HG03575 (cell line): ENCODE measurements at regions not wholly inside any gene's neighbourhood (a gene's known extent, or its start where the extent isn't known, plus 50 kb on each side); places are given as distances from the start of the nearest gene placed in this dataset.

Experiments used
- ATAC-seq: cut with Tn5 transposase; IDR thresholded peaks from one replicate; pipeline ENCODE4 v1.9.1; 2021; ENCODE audit not compliant: unreplicated experiment, insufficient number of reproducible peaks, low FRiP score; ENCODE audit errors: extremely low read depth

DNA sequence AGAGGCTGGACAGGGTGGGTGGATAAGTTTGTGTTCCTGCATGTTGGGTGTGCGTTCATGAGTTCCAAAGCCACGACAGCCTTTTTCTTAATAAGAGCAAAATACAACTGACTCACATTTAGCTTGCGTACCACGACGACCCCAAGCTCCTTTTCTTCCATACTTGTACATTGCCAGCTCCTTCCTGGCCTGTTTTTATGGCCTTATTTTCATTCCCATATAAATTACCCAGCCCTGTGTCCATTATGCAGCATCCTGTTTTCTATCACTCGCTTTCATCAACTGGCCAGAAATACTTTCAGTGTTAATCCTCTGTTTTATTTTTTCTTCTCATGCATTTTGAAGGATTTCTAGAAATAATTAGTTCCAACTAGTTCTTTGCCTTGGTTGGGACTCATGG, 499.1 kb downstream of the FOXO1 start:
- no peak for ATAC-seq

- no peak for ATAC-seq
Observed at GRCh38 chr13:40168425-40169166, 497.8 kb downstream of the FOXO1 start.

DNA sequence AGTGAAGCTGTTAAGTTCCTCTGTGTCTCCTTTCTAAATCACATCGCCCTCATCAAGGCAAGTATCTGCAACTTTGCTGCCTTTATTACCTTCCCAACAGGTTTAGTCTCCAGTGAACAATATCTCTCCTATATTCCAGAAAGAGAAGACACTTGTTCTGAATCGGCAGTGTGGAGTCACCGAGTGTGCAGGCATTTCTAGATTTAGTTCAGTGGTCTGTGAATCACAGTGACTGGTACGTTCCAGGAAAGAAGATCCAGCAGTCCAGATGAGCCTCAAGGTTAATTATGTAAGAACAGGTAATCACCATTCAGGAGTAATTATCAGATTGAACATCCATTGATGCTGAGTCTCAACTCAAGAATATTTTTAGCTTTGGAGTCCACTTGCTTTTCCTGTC, 497.0 kb downstream of the FOXO1 start:
- no peak for ATAC-seq

GRCh38 chr13:40170091-40170490, 496.4 kb downstream of the FOXO1 start:
- ATAC-seq, result no peak

GRCh38 chr13:40170982-40171381, 495.5 kb downstream of the FOXO1 start:
- ATAC-seq, result no peak

GRCh38 chr13:40171566-40171965, 494.9 kb downstream of the FOXO1 start:
- ATAC-seq, result no peak

GRCh38 chr13:40172149-40172591, 494.3 kb downstream of the FOXO1 start:
- no peak for ATAC-seq

- ATAC-seq, result no peak
Observed at GRCh38 chr13:40172878-40173277, 493.6 kb downstream of the FOXO1 start.

DNA sequence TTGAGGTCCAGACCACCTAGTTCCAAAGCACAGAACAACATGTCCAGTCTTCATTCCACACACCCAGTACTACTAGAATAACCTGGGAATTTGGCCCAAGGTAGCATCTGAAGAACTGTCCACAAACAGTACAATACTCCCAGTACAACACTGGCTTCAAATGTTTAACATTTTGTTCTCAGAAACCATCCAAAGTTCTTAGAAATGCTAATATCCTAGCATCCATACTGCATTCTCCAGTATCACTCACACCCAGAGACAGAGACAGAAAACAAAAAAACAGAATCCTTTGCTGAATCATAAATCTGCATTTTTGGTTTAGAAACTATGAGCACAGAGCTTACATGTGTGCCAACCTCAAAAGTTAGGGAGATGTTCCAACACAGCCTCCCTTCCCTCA, 490.8 kb downstream of the FOXO1 start:
- ATAC-seq, result no peak

- ATAC-seq, result no peak
Observed at GRCh38 chr13:40176242-40176641, 490.2 kb downstream of the FOXO1 start.

- ATAC-seq, result no peak
Observed at GRCh38 chr13:40178130-40178529, 488.3 kb downstream of the FOXO1 start.

DNA sequence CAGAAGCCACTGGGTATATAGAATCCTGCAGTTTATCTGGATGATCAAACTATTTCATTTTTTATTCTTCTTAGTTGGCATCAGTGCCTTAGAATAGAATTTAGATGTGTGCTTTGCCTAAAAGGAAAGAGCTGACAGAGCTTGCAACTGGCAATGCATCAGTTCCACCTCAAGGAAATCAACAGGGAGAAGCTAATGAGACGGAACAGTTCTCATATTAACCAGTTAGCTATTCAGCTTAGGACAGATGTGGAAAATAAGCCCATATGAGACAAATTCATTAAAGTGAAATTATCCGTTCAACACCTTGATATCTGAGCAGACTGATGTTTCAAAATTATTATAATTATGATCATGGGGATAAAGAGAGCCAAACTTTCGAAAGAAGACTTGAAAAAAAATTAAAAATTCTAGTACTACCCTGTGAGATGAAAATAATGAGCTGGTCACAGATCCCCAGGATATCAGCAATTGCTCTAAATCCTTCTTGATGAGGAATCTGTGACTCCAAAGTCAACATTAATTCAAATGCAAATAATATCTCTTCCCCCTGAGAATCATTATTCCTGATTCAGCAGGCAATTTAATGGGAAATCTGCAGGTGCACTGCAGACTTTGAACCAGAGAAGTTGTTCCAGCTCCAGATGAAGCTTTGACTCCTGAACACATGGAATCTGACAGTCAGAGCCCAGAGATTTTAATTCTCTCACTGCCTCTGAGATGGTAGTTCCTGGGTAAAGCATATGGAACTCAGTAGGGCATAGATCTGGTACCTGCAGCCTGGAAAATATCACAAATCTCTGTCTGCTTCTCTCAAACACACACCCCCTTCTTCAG, 486.8 kb downstream of the FOXO1 start:
- no peak for ATAC-seq

- no peak for ATAC-seq
Observed at GRCh38 chr13:40180776-40181175, 485.7 kb downstream of the FOXO1 start.

DNA sequence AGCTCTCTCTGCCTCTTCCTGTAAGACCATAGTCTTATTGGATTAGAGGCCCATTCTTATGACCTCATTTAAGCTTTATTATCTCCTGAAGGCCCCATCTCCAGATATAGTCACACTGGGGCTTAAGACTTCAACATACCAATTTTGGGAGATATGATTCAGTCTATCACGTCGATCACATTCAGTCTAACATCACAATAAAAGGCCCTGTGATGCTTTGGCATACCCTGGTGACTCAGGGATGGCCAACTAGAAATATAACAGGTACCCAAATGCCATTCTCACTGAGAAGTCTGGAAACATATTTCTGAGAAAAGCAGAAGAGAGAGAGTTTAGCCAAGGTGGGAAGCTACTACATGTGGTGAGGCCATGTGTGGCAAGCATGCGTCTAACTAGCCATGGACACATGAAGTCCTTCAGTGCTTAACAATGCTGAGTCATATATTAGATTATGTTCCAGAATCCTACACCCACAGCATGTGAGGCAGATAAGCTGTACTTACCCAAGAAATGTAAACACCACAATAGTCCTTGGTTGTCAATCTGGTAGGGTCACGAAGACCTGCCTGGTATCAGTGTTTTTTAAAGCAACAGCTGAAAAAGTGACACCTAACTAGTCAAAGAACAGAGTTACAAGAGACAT, 485.1 kb downstream of the FOXO1 start:
- no peak for ATAC-seq

- ATAC-seq, result no peak
Observed at GRCh38 chr13:40182591-40182990, 483.9 kb downstream of the FOXO1 start.

GRCh38 chr13:40185414-40185813, 481.0 kb downstream of the FOXO1 start:
- no peak for ATAC-seq

DNA sequence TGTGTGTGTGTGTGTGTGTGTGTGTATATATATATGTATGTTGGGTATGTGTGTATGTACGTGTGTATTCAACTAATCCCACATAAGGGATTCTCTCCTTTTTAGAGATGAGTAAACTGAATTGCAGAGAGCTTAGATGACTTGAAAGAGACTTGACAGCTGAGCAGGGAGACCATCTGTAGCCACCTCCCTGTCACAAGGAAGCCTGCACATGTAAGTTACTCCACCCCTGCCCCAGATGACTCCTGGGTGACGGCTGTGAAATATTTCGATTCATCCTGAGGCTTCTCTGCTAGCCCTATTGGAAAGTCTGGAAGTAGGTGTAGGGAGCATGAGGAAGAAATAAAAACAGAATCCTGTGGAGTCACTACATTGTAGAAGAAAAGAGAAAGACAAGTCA, 480.4 kb downstream of the FOXO1 start:
- no peak for ATAC-seq

DNA sequence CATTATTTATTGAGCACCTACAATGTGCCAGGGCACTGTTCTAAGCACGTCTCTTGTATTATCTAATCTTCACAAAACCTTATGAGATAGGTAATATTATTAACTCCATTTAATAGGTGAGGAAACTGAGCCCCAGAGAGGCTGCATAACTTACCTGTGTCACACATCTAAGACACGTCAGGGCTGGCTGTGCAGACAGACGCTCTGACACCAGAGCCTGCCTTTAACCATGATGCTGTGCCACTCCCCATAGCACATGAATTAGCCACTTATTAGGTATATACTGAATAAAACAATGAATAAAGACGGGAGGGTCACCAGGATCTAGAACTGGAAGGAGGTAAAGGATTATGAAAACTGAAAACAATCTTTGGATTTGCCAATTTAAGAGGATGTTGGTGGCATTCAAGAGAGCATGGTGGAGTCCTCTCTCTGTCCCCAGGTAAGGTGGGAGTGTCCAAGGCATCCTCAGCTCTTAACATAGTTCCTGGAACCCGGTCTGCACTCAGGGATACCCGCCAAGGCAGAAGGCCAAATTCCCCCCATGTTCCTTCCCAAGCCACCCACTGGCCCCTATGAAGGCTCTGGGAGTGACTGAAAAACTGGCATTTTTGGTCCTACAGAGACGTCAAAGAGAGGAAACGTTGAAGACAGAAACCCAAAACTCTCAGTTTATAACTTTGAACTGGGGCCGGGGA, 479.7 kb downstream of the FOXO1 start:
- ATAC-seq, result no peak

DNA sequence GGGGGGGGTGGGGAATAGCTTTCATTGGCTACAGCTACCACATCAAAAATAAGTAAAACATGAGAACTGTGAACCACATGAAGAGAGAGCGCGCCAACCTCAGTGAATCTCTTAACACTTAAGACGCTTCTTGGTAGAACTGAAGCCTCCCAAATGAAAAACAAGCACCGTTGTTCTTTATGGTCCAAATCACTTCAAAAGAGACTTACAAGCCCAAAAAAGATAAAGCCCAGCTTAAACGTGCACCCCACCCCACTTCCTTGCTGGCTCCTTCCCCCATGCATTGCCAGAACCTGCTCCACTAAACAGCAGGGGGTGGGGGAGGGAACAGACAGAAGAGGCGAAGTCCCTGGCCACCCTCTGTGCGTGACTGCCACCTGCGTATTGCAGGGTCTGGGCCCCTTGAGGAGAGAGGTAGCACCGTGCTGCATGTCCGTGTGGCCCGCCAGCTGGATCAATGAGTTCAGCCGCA, 479.1 kb downstream of the FOXO1 start:
- no peak for ATAC-seq
